AG04450 (cell line): ENCODE measurements at regions not wholly inside any gene's neighbourhood (a gene's known extent, or its start where the extent isn't known, plus 50 kb on each side); places are given as distances from the start of the nearest gene placed in this dataset.
"Not testable (repeated sequence)": the region's sequence is repeated elsewhere in the genome, so short reads cannot be mapped to it uniquely, and the experiment has no call there.

Experiments used
- CTCF ChIA-PET: fragments of 300-600, 350-600 bp; formaldehyde crosslinking; extraction: SDS; loops from one replicate; lab custom pipeline; 2022; ENCODE audit warnings: antibody characterized with exemption, inconsistent platforms; lab: Charles Lee
- POLR2A ChIA-PET: fragments of 350-600 bp; formaldehyde crosslinking; extraction: SDS; loops from one replicate; lab custom pipeline; 2021; ENCODE audit warnings: antibody characterized with exemption, inconsistent platforms; lab: Yijun Ruan, JAX
- DNase-seq: peaks from one replicate; pipeline ENCODE4 v3.0.0-alpha.2; 2011; ENCODE audit warnings: low read depth, low spot score
- H3K27ac ChIP-seq: one replicate; pipeline ENCODE4 v1.5.1; 2012; ENCODE audit warnings: low read depth, low read length, control low read depth
- H3K27me3 ChIP-seq: one replicate; pipeline ENCODE4 v1.6.0; 2012; ENCODE audit warnings: low read length; ENCODE audit not compliant: control insufficient read depth, insufficient read depth
- H3K4me3 ChIP-seq: 2 replicates; pipeline ENCODE4 v1.5.1; 2011; ENCODE audit warnings: mild to moderate bottlenecking, low read depth, low read length, control low read depth
- H3K9me3 ChIP-seq: 2 replicates; pipeline ENCODE4 v1.5.1; 2012; ENCODE audit warnings: low read length; ENCODE audit not compliant: control insufficient read depth, insufficient read depth
- CTCF ChIP-seq: IDR thresholded peaks from 2 replicates; pipeline ENCODE4 v1.5.1; 2011; ENCODE audit warnings: low read depth, low read length, control low read depth, inconsistent platforms

- Histone ChIP-seq H3K4me3 (no peak overlapping the region), H3K27me3 (no peaks in the 10 kb centered on the region), H3K9me3 (peaks cover 6% of the 10 kb centered on the region; the same call in 1 of the 2 replicates), H3K27ac (no peak overlapping the region)
- POLR2A ChIA-PET, result no interaction called here
- DNase-seq, result no peak
- TF ChIP-seq CTCF, result no peak
- CTCF ChIA-PET, result no interaction called here
These were observed 294.2 kb downstream of the ZNF248 start for GRCh38 chr10:37563107-37563714.

GRCh38 chr10:37552881-37553280, 304.5 kb downstream of the ZNF248 start:
- DNase-seq, result no peak
- ChIA-PET POLR2A (no interaction called here), CTCF (no interaction called here)
- peaks cover 27% of the 10 kb centered on the region for H3K9me3 ChIP-seq
- no peak overlapping the region for H3K27ac ChIP-seq
- H3K4me3 ChIP-seq, result no peak overlapping the region
- no peak for TF ChIP-seq CTCF
- H3K27me3 ChIP-seq, result no peaks in the 10 kb centered on the region

- peaks cover 34% of the 10 kb centered on the region for H3K9me3 ChIP-seq
- no peaks in the 10 kb centered on the region for H3K27me3 ChIP-seq
- H3K4me3 ChIP-seq, result no peak overlapping the region
- no peak for DNase-seq
- ChIA-PET POLR2A (no interaction called here), CTCF (no interaction called here)
- no peak for TF ChIP-seq CTCF
- no peak overlapping the region for H3K27ac ChIP-seq
These were observed 308.4 kb downstream of the ZNF248 start for GRCh38 chr10:37549054-37549453.

- Histone ChIP-seq H3K27me3 (no peaks in the 10 kb centered on the region), H3K27ac (no peak overlapping the region), H3K4me3 (no peak overlapping the region), H3K9me3 (peaks cover 10% of the 10 kb centered on the region; the same call in 1 of the 2 replicates)
- DNase-seq, result no peak
- ChIA-PET CTCF (no interaction called here), POLR2A (no interaction called here)
- TF ChIP-seq CTCF, result no peak
These were observed 321.8 kb downstream of the ZNF248 start for GRCh38 chr10:37535459-37536246.

GRCh38 chr10:37534166-37534565, 323.2 kb downstream of the ZNF248 start:
- H3K27ac ChIP-seq, result no peak overlapping the region
- peaks cover 10% of the 10 kb centered on the region; the same call in 1 of the 2 replicates for H3K9me3 ChIP-seq
- no peak for DNase-seq
- no peaks in the 10 kb centered on the region for H3K27me3 ChIP-seq
- ChIA-PET CTCF (no interaction called here), POLR2A (no interaction called here)
- no peak for TF ChIP-seq CTCF
- no peak overlapping the region for H3K4me3 ChIP-seq

- CTCF ChIA-PET, H3K27ac ChIP-seq, H3K4me3 ChIP-seq, POLR2A ChIA-PET, H3K27me3 ChIP-seq, DNase-seq: not testable (repeated sequence)
- peaks cover 25% of the 10 kb centered on the region for H3K9me3 ChIP-seq
These were observed 332.0 kb downstream of the ZNF248 start for GRCh38 chr10:37525410-37525809.
